WERI-Rb-1 (cell line): ENCODE measurements at regions not wholly inside any gene's neighbourhood (a gene's known extent, or its start where the extent isn't known, plus 50 kb on each side); places are given as distances from the start of the nearest gene placed in this dataset.
A peak's percentile ranks its signal among the peaks of the same experiment; 100 is the strongest.

Experiments
- DNase-seq: peaks from one replicate; pipeline ENCODE4 v3.0.0-alpha.2; 2020
- H3K27ac ChIP-seq: fragments of 250-450 bp; sonication (Bioruptor Pico); 2 replicates; pipeline ENCODE4 v1.5.1; 2020; ENCODE audit warnings: mild to moderate bottlenecking, moderate library complexity
- H3K27me3 ChIP-seq: fragments of 250-450 bp; sonication (Bioruptor Pico); 2 replicates; pipeline ENCODE4 v1.5.1; 2021; ENCODE audit warnings: mild to moderate bottlenecking, low read depth, moderate library complexity; ENCODE audit not compliant: insufficient read depth, severe bottlenecking
- H3K36me3 ChIP-seq: fragments of 250-450 bp; sonication (Bioruptor Pico); 2 replicates; pipeline ENCODE4 v1.5.1; 2020; ENCODE audit warnings: mild to moderate bottlenecking, moderate library complexity
- H3K4me3 ChIP-seq: 2 replicates; pipeline ENCODE4 v1.5.1; 2011; ENCODE audit warnings: low read depth, mild to moderate bottlenecking, control low read depth, low read length
- H3K9me3 ChIP-seq: fragments of 250-450 bp; sonication (Bioruptor Pico); 2 replicates; pipeline ENCODE4 v1.5.1; 2021; ENCODE audit warnings: mild to moderate bottlenecking, moderate library complexity; ENCODE audit not compliant: severe bottlenecking
- CTCF ChIP-seq: IDR thresholded peaks from 2 replicates; pipeline ENCODE4 v1.5.1; 2011; ENCODE audit warnings: low read depth, mild to moderate bottlenecking, control low read depth, inconsistent platforms, low read length

GRCh38 chrX:8377041-8377440 is 87.6 kb upstream of the VCX3B start:
- no peaks in the 10 kb centered on the region for H3K27me3 ChIP-seq
- DNase-seq, result no peak
- no peaks in the 10 kb centered on the region for H3K9me3 ChIP-seq
- no peaks in the 10 kb centered on the region for H3K36me3 ChIP-seq
- TF ChIP-seq CTCF, result no peak
- no peak overlapping the region for H3K27ac ChIP-seq
- H3K4me3 ChIP-seq, result no peak overlapping the region

GRCh38 chrX:8390771-8391170 is 73.9 kb upstream of the VCX3B start:
- no peak for TF ChIP-seq CTCF
- H3K27me3 ChIP-seq, result no peaks in the 10 kb centered on the region

GRCh38 chrX:8403988-8404387 is 60.6 kb upstream of the VCX3B start:
- no peak for DNase-seq
- H3K9me3 ChIP-seq, result no peaks in the 10 kb centered on the region
- no peak for TF ChIP-seq CTCF
- no peaks in the 10 kb centered on the region for H3K36me3 ChIP-seq
- H3K27me3 ChIP-seq, result no peaks in the 10 kb centered on the region
- H3K27ac ChIP-seq, result no peak overlapping the region
- H3K4me3 ChIP-seq, result no peak overlapping the region

More at GRCh38 chrX:8390771-8391170, 73.9 kb upstream of the VCX3B start:
- H3K4me3 ChIP-seq, result no peak overlapping the region
- H3K27ac ChIP-seq, result no peak overlapping the region
- no peaks in the 10 kb centered on the region for H3K9me3 ChIP-seq
- H3K36me3 ChIP-seq, result no peaks in the 10 kb centered on the region
- DNase-seq, result no peak

GRCh38 chrX:8404471-8404870 is 60.2 kb upstream of the VCX3B start:
- Histone ChIP-seq H3K36me3 (no peaks in the 10 kb centered on the region), H3K4me3 (no peak overlapping the region), H3K27me3 (no peaks in the 10 kb centered on the region), H3K27ac (no peak overlapping the region), H3K9me3 (no peaks in the 10 kb centered on the region)
- TF ChIP-seq CTCF, result no peak
- peak; percentile 18 for DNase-seq

GRCh38 chrX:8404926-8405325 is 59.7 kb upstream of the VCX3B start:
- Histone ChIP-seq H3K27me3 (no peaks in the 10 kb centered on the region), H3K36me3 (no peaks in the 10 kb centered on the region), H3K27ac (no peak overlapping the region), H3K4me3 (no peak overlapping the region), H3K9me3 (no peaks in the 10 kb centered on the region)
- DNase-seq, result no peak
- no peak for TF ChIP-seq CTCF

- Histone ChIP-seq H3K27me3 (no peaks in the 10 kb centered on the region), H3K4me3 (no peak overlapping the region), H3K36me3 (no peaks in the 10 kb centered on the region), H3K9me3 (no peaks in the 10 kb centered on the region), H3K27ac (no peak overlapping the region)
- DNase-seq, result no peak
- no peak for TF ChIP-seq CTCF
Observed at GRCh38 chrX:8405631-8406030, 59.0 kb upstream of the VCX3B start.
